ENCODE measurements at regions not wholly inside any gene's neighbourhood (a gene's known extent, or its start where the extent isn't known, plus 50 kb on each side); places are given as distances from the start of the nearest gene placed in this dataset.

GRCh38 chr1:219310181-219310728 is 136.6 kb downstream of the LYPLAL1 start:
- TF ChIP-seq, protein P1, sequence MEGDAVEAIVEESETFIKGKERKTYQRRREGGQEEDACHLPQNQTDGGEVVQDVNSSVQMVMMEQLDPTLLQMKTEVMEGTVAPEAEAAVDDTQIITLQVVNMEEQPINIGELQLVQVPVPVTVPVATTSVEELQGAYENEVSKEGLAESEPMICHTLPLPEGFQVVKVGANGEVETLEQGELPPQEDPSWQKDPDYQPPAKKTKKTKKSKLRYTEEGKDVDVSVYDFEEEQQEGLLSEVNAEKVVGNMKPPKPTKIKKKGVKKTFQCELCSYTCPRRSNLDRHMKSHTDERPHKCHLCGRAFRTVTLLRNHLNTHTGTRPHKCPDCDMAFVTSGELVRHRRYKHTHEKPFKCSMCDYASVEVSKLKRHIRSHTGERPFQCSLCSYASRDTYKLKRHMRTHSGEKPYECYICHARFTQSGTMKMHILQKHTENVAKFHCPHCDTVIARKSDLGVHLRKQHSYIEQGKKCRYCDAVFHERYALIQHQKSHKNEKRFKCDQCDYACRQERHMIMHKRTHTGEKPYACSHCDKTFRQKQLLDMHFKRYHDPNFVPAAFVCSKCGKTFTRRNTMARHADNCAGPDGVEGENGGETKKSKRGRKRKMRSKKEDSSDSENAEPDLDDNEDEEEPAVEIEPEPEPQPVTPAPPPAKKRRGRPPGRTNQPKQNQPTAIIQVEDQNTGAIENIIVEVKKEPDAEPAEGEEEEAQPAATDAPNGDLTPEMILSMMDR (IDR thresholded peaks at IDR 0.05) = no peak
- TF ChIP-seq POLR2A (IDR thresholded peaks at IDR 0.05) = no peak

Measured in adrenal gland (tissue), 5 donors.